ENCODE measurements at regions not wholly inside any gene's neighbourhood (a gene's known extent, or its start where the extent isn't known, plus 50 kb on each side); places are given as distances from the start of the nearest gene placed in this dataset.
"Not testable (repeated sequence)": the region's sequence is repeated elsewhere in the genome, so short reads cannot be mapped to it uniquely, and the experiment has no call there.

- DNase-seq, result no peak
Observed at GRCh38 chr1:102498929-102499328, 502.2 kb upstream of the OLFM3 start.

GRCh38 chr1:102497810-102498209, 501.1 kb upstream of the OLFM3 start:
- not testable (repeated sequence) for DNase-seq

- DNase-seq, result no peak
Observed at GRCh38 chr1:102472520-102472919, 475.8 kb upstream of the OLFM3 start.

DNA sequence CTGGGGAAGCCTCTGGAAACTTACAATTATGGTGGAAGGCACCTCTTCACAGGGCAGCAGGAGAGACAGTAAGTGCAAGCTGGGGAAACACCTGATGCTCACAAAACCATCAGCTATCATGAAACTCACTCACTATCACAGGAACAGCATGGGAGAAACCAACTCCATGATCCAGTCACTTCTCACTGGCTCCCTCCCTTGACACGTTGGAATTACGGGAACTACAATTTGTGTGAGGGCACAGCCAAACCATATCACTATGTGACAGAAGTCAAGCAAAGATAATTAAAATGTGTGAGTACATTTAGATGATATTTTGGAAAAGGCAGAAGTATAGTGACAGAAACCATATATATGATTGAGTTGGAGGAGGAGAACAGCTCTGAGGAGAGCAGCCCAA, 474.0 kb upstream of the OLFM3 start:
- DNase-seq, result no peak

DNA sequence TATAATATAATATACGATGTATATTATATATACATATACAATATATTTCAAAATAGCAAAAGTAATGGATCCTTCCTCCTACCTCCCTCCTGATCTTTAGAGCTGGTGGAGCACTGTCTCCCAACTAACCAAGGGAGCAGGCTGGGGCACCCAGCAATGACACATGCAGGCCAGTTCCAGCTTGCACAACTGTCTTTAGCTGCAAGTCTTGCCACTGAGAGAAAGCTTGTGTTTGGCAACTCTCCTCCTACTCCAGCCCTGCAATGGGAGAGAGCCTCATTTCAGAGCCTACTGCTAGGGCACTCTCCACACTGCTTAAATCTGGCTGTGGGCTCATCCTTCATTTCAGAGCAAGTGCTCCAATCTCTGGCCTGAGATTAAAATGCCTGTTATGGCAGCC, 469.8 kb upstream of the OLFM3 start:
- no peak for DNase-seq

- DNase-seq, result no peak
Observed at GRCh38 chr1:102463328-102463727, 466.6 kb upstream of the OLFM3 start.

DNA sequence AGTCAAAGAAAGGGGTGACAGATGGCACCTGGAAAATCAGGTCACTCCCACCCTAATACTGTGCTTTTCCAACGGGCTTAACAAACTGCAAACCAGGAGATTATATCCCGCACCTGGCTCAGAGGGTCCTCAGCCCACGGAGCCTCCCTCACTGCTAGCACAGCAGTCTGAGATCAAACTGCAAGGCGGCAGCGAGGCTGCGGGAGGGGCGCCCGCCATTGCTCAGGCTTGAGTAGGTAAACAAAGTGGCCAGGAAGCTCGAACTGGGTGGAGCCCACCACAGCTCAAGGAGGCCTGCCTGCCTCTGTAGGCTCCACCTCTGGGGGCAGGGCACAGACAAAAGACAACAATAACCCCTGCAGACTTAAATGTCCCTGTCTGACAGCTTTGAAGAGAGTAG, 445.6 kb upstream of the OLFM3 start:
- not testable (repeated sequence) for DNase-seq

DNA sequence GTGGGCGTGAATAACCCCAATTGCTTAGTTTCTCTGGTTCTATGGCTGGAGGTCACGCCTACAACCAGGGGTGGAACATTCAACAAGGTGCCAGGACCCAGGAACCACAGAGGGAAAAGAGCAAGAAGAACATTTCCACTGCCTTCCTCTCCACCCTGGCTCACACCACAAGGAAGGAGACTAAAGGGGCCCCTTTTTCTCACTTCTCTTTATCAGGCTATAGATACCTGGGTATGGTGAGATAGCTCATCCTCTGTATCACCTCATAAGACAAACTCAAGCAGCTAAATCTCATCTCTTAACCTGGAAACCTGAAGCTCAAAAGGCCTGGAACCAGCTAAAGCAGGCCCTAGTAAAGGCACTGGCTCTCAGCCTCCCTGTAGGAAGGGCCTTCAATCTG, 438.8 kb upstream of the OLFM3 start:
- no peak for DNase-seq

DNA sequence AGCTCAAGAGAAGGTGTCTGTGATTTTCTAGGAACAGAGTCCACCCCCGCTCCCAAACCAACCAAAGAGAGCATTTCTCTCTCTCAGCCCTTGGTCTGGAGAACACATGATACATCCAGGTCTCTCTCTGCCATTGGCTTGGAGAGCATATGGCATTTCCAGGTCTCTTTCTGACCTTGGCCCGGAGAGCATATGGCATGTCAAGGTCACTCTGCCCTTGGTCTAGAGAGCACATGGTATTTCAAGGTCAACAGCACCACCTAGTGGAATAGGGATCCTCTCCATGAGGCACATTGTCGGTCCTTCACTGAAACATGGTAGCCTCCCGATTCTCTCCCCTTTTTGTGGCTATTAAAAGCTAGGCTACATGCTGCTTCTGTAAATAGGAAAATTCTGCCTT, 437.7 kb upstream of the OLFM3 start:
- DNase-seq, result peak; percentile 34

- DNase-seq, result no peak
Observed at GRCh38 chr1:102431253-102431652, 434.5 kb upstream of the OLFM3 start.

DNA sequence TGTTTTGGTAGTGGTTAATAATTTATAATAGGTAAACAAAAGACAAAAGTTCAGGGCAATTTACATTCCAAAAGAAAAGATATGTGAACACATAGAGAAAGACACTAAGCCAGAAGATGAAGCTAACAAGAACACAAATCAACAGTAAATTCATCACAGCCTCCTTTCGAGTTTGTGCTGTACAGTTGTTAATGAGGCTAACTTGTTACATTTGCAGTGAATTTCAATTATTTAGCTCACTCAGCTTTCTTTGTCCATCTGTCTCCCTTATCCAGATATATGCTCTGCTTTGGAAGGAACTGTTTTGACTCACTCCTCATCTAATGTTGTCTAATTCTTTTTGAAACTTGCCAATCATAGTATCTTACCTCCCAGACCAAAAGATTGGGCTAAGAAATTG, 423.3 kb upstream of the OLFM3 start:
- no peak for DNase-seq
